ENCODE measurements at regions not wholly inside any gene's neighbourhood (a gene's known extent, or its start where the extent isn't known, plus 50 kb on each side); places are given as distances from the start of the nearest gene placed in this dataset.
A peak's percentile ranks its signal among the peaks of the same experiment; 100 is the strongest.

- H3K27ac ChIP-seq (ENCODE audit: low read depth, low read length), result no peak overlapping the region
- no peaks in the 10 kb centered on the region for H3K36me3 ChIP-seq (ENCODE audit: insufficient read depth, low read length)
- peaks cover 8 to 15% of the 10 kb centered on the region in 2 donors for H3K27me3 Mint-ChIP-seq
- H3K4me3 ChIP-seq (ENCODE audit: low read length), result no peak overlapping the region
- DNase-seq, result no peak
- H3K9me3 Mint-ChIP-seq, result peaks cover 0 to 8% (median 2%) of the 10 kb centered on the region in 5 donors
- no peaks in the 10 kb centered on the region for H3K9me3 ChIP-seq (ENCODE audit: low read length)
- ChIA-PET CTCF (no interaction called here), POLR2A (no interaction called here)
- H3K4me1 Mint-ChIP-seq, result no peaks in the 10 kb centered on the region
- H3K27me3 ChIP-seq (ENCODE audit: insufficient read depth, low read length, poor library complexity, severe bottlenecking), result no peaks in the 10 kb centered on the region
- no peak overlapping the region for H3K4me3 Mint-ChIP-seq
- H3K27ac Mint-ChIP-seq, result no peak overlapping the region
- H3K4me1 ChIP-seq (ENCODE audit: insufficient read depth, low read length), result no peaks in the 10 kb centered on the region
- no peaks in the 10 kb centered on the region for H3K36me3 Mint-ChIP-seq
Measured at GRCh38 chr5:175257847-175258194, 186.2 kb downstream of the DRD1 start.

GRCh38 chr5:175257128-175257846 lies 186.7 kb downstream of the DRD1 start:
- ChIA-PET POLR2A (no interaction called here), CTCF (no interaction called here)
- H3K4me1 Mint-ChIP-seq, result no peaks in the 10 kb centered on the region
- H3K27ac Mint-ChIP-seq, result no peak overlapping the region
- no peaks in the 10 kb centered on the region for H3K36me3 Mint-ChIP-seq
- H3K27me3 Mint-ChIP-seq, result peaks cover 5 to 15% of the 10 kb centered on the region in 2 donors
- H3K27me3 ChIP-seq (ENCODE audit: insufficient read depth, low read length, poor library complexity, severe bottlenecking), result no peaks in the 10 kb centered on the region
- H3K9me3 Mint-ChIP-seq, result peaks cover 0 to 4% (median 0%) of the 10 kb centered on the region in 5 donors
- no peak for DNase-seq
- H3K4me3 Mint-ChIP-seq, result no peak overlapping the region
- H3K27ac ChIP-seq (ENCODE audit: low read depth, low read length), result no peak overlapping the region
- no peak overlapping the region for H3K4me3 ChIP-seq (ENCODE audit: low read length)
- no peaks in the 10 kb centered on the region for H3K9me3 ChIP-seq (ENCODE audit: low read length)
- H3K36me3 ChIP-seq (ENCODE audit: insufficient read depth, low read length), result no peaks in the 10 kb centered on the region
- no peaks in the 10 kb centered on the region for H3K4me1 ChIP-seq (ENCODE audit: insufficient read depth, low read length)

GRCh38 chr5:175254155-175254554 lies 189.8 kb downstream of the DRD1 start:
- Mint-ChIP-seq H3K36me3 (no peaks in the 10 kb centered on the region), H3K27ac (peak overlapping the region in 1 of 8 donors; percentile 12), H3K4me1 (no peaks in the 10 kb centered on the region), H3K4me3 (no peak overlapping the region), H3K9me3 (no peaks in the 10 kb centered on the region), H3K27me3 (peaks cover 2 to 3% of the 10 kb centered on the region in 2 donors)
- Histone ChIP-seq H3K36me3 (ENCODE audit: insufficient read depth, low read length) (no peaks in the 10 kb centered on the region), H3K9me3 (ENCODE audit: low read length) (no peaks in the 10 kb centered on the region), H3K4me1 (ENCODE audit: insufficient read depth, low read length) (no peaks in the 10 kb centered on the region), H3K27me3 (ENCODE audit: insufficient read depth, low read length, poor library complexity, severe bottlenecking) (no peaks in the 10 kb centered on the region), H3K27ac (ENCODE audit: low read depth, low read length) (no peak overlapping the region), H3K4me3 (ENCODE audit: low read length) (no peak overlapping the region)
- DNase-seq, result no peak
- POLR2A ChIA-PET, result no interaction called here
- CTCF ChIA-PET, result no interaction called here

GRCh38 chr5:175253597-175253996 lies 190.4 kb downstream of the DRD1 start:
- no peak for DNase-seq
- ChIA-PET CTCF (no interaction called here), POLR2A (no interaction called here)
- H3K36me3 Mint-ChIP-seq, result no peaks in the 10 kb centered on the region
- H3K4me3 Mint-ChIP-seq, result peak overlapping the region in 1 of 7 donors; percentile 7
- H3K9me3 Mint-ChIP-seq, result no peaks in the 10 kb centered on the region
- Histone ChIP-seq H3K36me3 (ENCODE audit: insufficient read depth, low read length) (no peaks in the 10 kb centered on the region), H3K4me3 (ENCODE audit: low read length) (no peak overlapping the region), H3K27me3 (ENCODE audit: insufficient read depth, low read length, poor library complexity, severe bottlenecking) (no peaks in the 10 kb centered on the region), H3K4me1 (ENCODE audit: insufficient read depth, low read length) (no peaks in the 10 kb centered on the region), H3K9me3 (ENCODE audit: low read length) (no peaks in the 10 kb centered on the region), H3K27ac (ENCODE audit: low read depth, low read length) (no peak overlapping the region)
- H3K27me3 Mint-ChIP-seq, result peaks cover 2 to 3% of the 10 kb centered on the region in 2 donors
- no peaks in the 10 kb centered on the region for H3K4me1 Mint-ChIP-seq
- H3K27ac Mint-ChIP-seq, result no peak overlapping the region

GRCh38 chr5:175252234-175252805 lies 191.7 kb downstream of the DRD1 start:
- no peak overlapping the region for H3K27ac Mint-ChIP-seq
- POLR2A ChIA-PET, result no interaction called here

GRCh38 chr5:175250426-175250825 lies 193.6 kb downstream of the DRD1 start:
- no peak for DNase-seq
- no peaks in the 10 kb centered on the region for H3K4me1 ChIP-seq (ENCODE audit: insufficient read depth, low read length)
- H3K4me3 ChIP-seq (ENCODE audit: low read length), result no peak overlapping the region
- Mint-ChIP-seq H3K27me3 (peaks cover 8 to 15% of the 10 kb centered on the region in 2 donors), H3K27ac (no peak overlapping the region), H3K9me3 (no peaks in the 10 kb centered on the region), H3K4me1 (no peaks in the 10 kb centered on the region), H3K36me3 (no peaks in the 10 kb centered on the region), H3K4me3 (no peak overlapping the region)
- ChIA-PET POLR2A (no interaction called here), CTCF (no interaction called here)
- no peaks in the 10 kb centered on the region for H3K27me3 ChIP-seq (ENCODE audit: insufficient read depth, low read length, poor library complexity, severe bottlenecking)
- H3K36me3 ChIP-seq (ENCODE audit: insufficient read depth, low read length), result no peaks in the 10 kb centered on the region
- H3K27ac ChIP-seq (ENCODE audit: low read depth, low read length), result no peak overlapping the region
- H3K9me3 ChIP-seq (ENCODE audit: low read length), result no peaks in the 10 kb centered on the region

More at GRCh38 chr5:175252234-175252805, 191.7 kb downstream of the DRD1 start:
- Histone ChIP-seq H3K27ac (ENCODE audit: low read depth, low read length) (no peak overlapping the region), H3K36me3 (ENCODE audit: insufficient read depth, low read length) (no peaks in the 10 kb centered on the region), H3K4me1 (ENCODE audit: insufficient read depth, low read length) (no peaks in the 10 kb centered on the region), H3K9me3 (ENCODE audit: low read length) (no peaks in the 10 kb centered on the region), H3K27me3 (ENCODE audit: insufficient read depth, low read length, poor library complexity, severe bottlenecking) (no peaks in the 10 kb centered on the region), H3K4me3 (ENCODE audit: low read length) (no peak overlapping the region)
- H3K9me3 Mint-ChIP-seq, result no peaks in the 10 kb centered on the region
- CTCF ChIA-PET, result no interaction called here
- H3K4me3 Mint-ChIP-seq, result no peak overlapping the region
- peaks cover 6 to 7% of the 10 kb centered on the region in 2 donors for H3K27me3 Mint-ChIP-seq
- H3K36me3 Mint-ChIP-seq, result no peaks in the 10 kb centered on the region
- no peaks in the 10 kb centered on the region for H3K4me1 Mint-ChIP-seq
- DNase-seq, result no peak

DNA sequence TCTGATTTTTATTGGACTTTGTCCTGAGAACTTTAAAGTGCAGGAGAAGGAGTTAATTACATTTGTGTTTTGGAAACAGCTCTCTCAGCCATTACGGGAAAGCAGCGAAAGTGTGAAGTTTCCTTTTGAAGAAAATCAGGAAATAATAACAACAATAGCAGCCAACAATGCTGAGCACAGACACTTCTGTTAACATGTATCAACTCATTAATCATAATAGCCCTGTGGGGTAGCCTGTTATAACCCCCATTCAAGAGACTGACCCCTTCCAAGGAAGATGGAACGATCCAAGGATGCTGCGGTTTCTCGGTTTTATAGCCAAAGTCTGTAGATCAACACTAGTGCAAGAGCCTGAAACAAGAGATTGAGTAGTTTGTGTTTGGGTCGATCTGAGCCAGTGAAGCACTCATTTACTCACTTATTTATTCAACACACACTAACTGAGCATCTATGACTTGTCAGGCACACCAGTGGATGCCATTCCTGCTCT lies 195.5 kb downstream of the DRD1 start:
- H3K36me3 Mint-ChIP-seq, result no peaks in the 10 kb centered on the region
- H3K36me3 ChIP-seq (ENCODE audit: insufficient read depth, low read length), result no peaks in the 10 kb centered on the region
- CTCF ChIA-PET, result no interaction called here

GRCh38 chr5:175246889-175247520 lies 197.0 kb downstream of the DRD1 start:
- no peaks in the 10 kb centered on the region for H3K4me1 ChIP-seq (ENCODE audit: insufficient read depth, low read length)
- DNase-seq, result no peak
- no peaks in the 10 kb centered on the region for H3K9me3 Mint-ChIP-seq
- ChIA-PET CTCF (no interaction called here), POLR2A (no interaction called here)
- H3K4me1 Mint-ChIP-seq, result no peaks in the 10 kb centered on the region
- H3K27me3 Mint-ChIP-seq, result peaks cover 11 to 23% of the 10 kb centered on the region in 2 donors
- no peak overlapping the region for H3K27ac Mint-ChIP-seq
- no peak overlapping the region for H3K4me3 ChIP-seq (ENCODE audit: low read length)
- no peaks in the 10 kb centered on the region for H3K36me3 ChIP-seq (ENCODE audit: insufficient read depth, low read length)
- no peaks in the 10 kb centered on the region for H3K27me3 ChIP-seq (ENCODE audit: insufficient read depth, low read length, poor library complexity, severe bottlenecking)
- H3K4me3 Mint-ChIP-seq, result no peak overlapping the region
- no peaks in the 10 kb centered on the region for H3K36me3 Mint-ChIP-seq
- H3K27ac ChIP-seq (ENCODE audit: low read depth, low read length), result no peak overlapping the region
- H3K9me3 ChIP-seq (ENCODE audit: low read length), result no peaks in the 10 kb centered on the region

More for the DNA sequence above, 195.5 kb downstream of the DRD1 start:
- no peaks in the 10 kb centered on the region for H3K9me3 ChIP-seq (ENCODE audit: low read length)
- Mint-ChIP-seq H3K9me3 (no peaks in the 10 kb centered on the region), H3K27me3 (peaks cover 9 to 18% of the 10 kb centered on the region in 2 donors), H3K4me1 (no peaks in the 10 kb centered on the region), H3K4me3 (no peak overlapping the region), H3K27ac (no peak overlapping the region)
- H3K27ac ChIP-seq (ENCODE audit: low read depth, low read length), result no peak overlapping the region
- H3K4me1 ChIP-seq (ENCODE audit: insufficient read depth, low read length), result no peaks in the 10 kb centered on the region
- POLR2A ChIA-PET, result no interaction called here
- no peaks in the 10 kb centered on the region for H3K27me3 ChIP-seq (ENCODE audit: insufficient read depth, low read length, poor library complexity, severe bottlenecking)
- no peak overlapping the region for H3K4me3 ChIP-seq (ENCODE audit: low read length)
- DNase-seq, result no peak
